HepG2 (cell line): ENCODE measurements at regions not wholly inside any gene's neighbourhood (a gene's known extent, or its start where the extent isn't known, plus 50 kb on each side); places are given as distances from the start of the nearest gene placed in this dataset.

Experiments used
- ATAC-seq: fragments of 200-7000 bp; cut with Tn5 transposase; 3 replicates; pipeline ENCODE4 v1.9.1; 2020; ENCODE audit warnings: mild to moderate bottlenecking, moderate library complexity
- BruUV-seq: library from RNA; stranded (reverse); fragments of 400-500 nt; replicated peaks from 2 replicates; lab custom pipeline; 2021; lab: Mats Ljungman, UMichigan
- CTCF ChIA-PET: fragments of 300-600 bp; formaldehyde crosslinking; extraction: SDS; loops from one replicate; lab custom pipeline; 2021; ENCODE audit warnings: low total read pairs, inconsistent platforms, low intra/inter-chr PET ratio; lab: Yijun Ruan, JAX
- POLR2A ChIA-PET: fragments of 350-600 bp; sonication (Branson Sonifier 250); formaldehyde crosslinking; loops from one replicate; lab custom pipeline; 2020; ENCODE audit warnings: antibody characterized with exemption, inconsistent platforms; lab: Yijun Ruan, JAX
- DNase-seq: peaks from one replicate; pipeline ENCODE4 v3.0.0-alpha.2; 2015; ENCODE audit warnings: low spot score
- FAIRE-seq: peaks from 3 replicates; lab custom pipeline; 2011; peaks lifted over from hg19 to GRCh38; lab: Jason Lieb, UNC
- H2AFZ ChIP-seq: one replicate; pipeline ENCODE4 v1.6.1; 2011; ENCODE audit warnings: low read length, inconsistent platforms
- H3K27ac ChIP-seq: fragments of 300-600 bp; 3 replicates; pipeline ENCODE4 v1.8.0; 2011; ENCODE audit warnings: mixed run types, mild to moderate bottlenecking, mixed read lengths, low read length, inconsistent platforms; ENCODE audit not compliant: insufficient read depth; ENCODE audit errors: extremely low read length
- H3K27me3 ChIP-seq, 2 experiments: fragments of 200-600 bp in 1 of 2; 2 replicates in 1 of 2; 3 replicates in 1 of 2; pipeline versions ENCODE4 v1.6.0 to v1.8.0; 2011; ENCODE audit warnings: low read length in 2 of 2, mild to moderate bottlenecking in 2 of 2, moderate library complexity in 2 of 2, inconsistent platforms in 1 of 2; ENCODE audit not compliant: insufficient read depth in 2 of 2, control insufficient read depth in 1 of 2
- H3K36me3 ChIP-seq, 2 experiments: fragments of 200-600 bp in 1 of 2; replicated peaks in 1 of 2; 2 replicates in 1 of 2; 3 replicates in 1 of 2; pipeline versions ENCODE4 v1.5.1 to v1.8.0; 2011; ENCODE audit warnings: low read length in 2 of 2, inconsistent platforms in 1 of 2; ENCODE audit not compliant: insufficient read depth in 2 of 2, control insufficient read depth in 1 of 2
- H3K4me1 ChIP-seq: 2 replicates; pipeline ENCODE4 v1.5.1; 2012; ENCODE audit warnings: low read length, inconsistent platforms; ENCODE audit not compliant: insufficient read depth
- H3K4me2 ChIP-seq: 2 replicates; pipeline ENCODE4 v1.6.0; 2011; ENCODE audit warnings: low read depth, low read length, inconsistent platforms
- H3K4me3 ChIP-seq, 3 experiments: fragments of 200-600 bp in 1 of 3; sonication (generic), shearing (Covaris generic) in 1 of 3; replicated peaks in 1 of 3; 2 replicates each; pipeline ENCODE4 v1.5.1; 2011 to 2016; ENCODE audit warnings: low read length in 3 of 3, inconsistent platforms in 2 of 3, low read depth in 2 of 3, mild to moderate bottlenecking in 2 of 3, control low read depth in 1 of 3, mixed read lengths in 1 of 3; ENCODE audit not compliant: insufficient read depth in 1 of 3
- H3K79me2 ChIP-seq: one replicate; pipeline ENCODE4 v1.6.1; 2011; ENCODE audit warnings: low read length, inconsistent platforms; ENCODE audit not compliant: insufficient read depth
- H3K9ac ChIP-seq: 2 replicates; pipeline ENCODE4 v1.6.0; 2011; ENCODE audit warnings: mild to moderate bottlenecking, low read depth, low read length, inconsistent platforms; ENCODE audit not compliant: insufficient read depth
- H3K9me3 ChIP-seq: 2 replicates; pipeline ENCODE4 v1.5.1; 2012; ENCODE audit warnings: mild to moderate bottlenecking, low read length
- H4K20me1 ChIP-seq: 2 replicates; pipeline ENCODE4 v1.6.0; 2011; ENCODE audit warnings: inconsistent platforms, mild to moderate bottlenecking, low read length, moderate library complexity; ENCODE audit not compliant: insufficient read depth
- ATF7 ChIP-seq, 2 experiments: fragments of 450-650 bp in 1 of 2; sonication (generic) in 1 of 2; formaldehyde crosslinking in 1 of 2; IDR thresholded peaks; 2 replicates each; pipeline versions ENCODE4 v1.4.0 to v1.6.1; 2016 to 2020; ENCODE audit warnings: antibody characterized with exemption in 1 of 2, mild to moderate bottlenecking in 1 of 2, missing genetic modification reagents in 1 of 2
- PRMT3 ChIP-seq: sonication (generic); formaldehyde crosslinking; IDR thresholded peaks from 2 replicates; pipeline ENCODE4 v1.8.1; 2022; ENCODE audit warnings: low read depth, mild to moderate bottlenecking, moderate library complexity, missing genetic modification reagents, borderline replicate concordance
- SCMH1 ChIP-seq: sonication (generic); formaldehyde crosslinking; IDR thresholded peaks from 2 replicates; pipeline ENCODE4 v1.9.0; 2021; ENCODE audit warnings: missing genetic modification reagents, mild to moderate bottlenecking, borderline replicate concordance
- SETDB1 ChIP-seq: sonication (generic); formaldehyde crosslinking; IDR thresholded peaks from 2 replicates; pipeline ENCODE4 v1.5.1; 2020; ENCODE audit warnings: missing genetic modification reagents, mild to moderate bottlenecking, borderline replicate concordance
- TAF1 ChIP-seq: sonication (generic); formaldehyde crosslinking; IDR thresholded peaks from 2 replicates; pipeline ENCODE4 v1.4.0; 2020; ENCODE audit warnings: missing genetic modification reagents
- TBP ChIP-seq: sonication (generic); formaldehyde crosslinking; IDR thresholded peaks from 2 replicates; pipeline ENCODE4 v1.5.0; 2020; ENCODE audit warnings: missing genetic modification reagents
- ZBTB38 ChIP-seq: sonication (generic); formaldehyde crosslinking; IDR thresholded peaks from 2 replicates; pipeline ENCODE4 v1.5.1; 2020; ENCODE audit warnings: mild to moderate bottlenecking, missing genetic modification reagents
- ZFP36L2 ChIP-seq: sonication (generic); formaldehyde crosslinking; IDR thresholded peaks from 2 replicates; pipeline ENCODE4 v1.4.0; 2020; ENCODE audit warnings: missing genetic modification reagents
- ZFP82 ChIP-seq: sonication (generic); formaldehyde crosslinking; IDR thresholded peaks from 2 replicates; pipeline ENCODE4 v1.5.1; 2020; ENCODE audit warnings: mild to moderate bottlenecking, missing genetic modification reagents, borderline replicate concordance
- ZNF3 ChIP-seq: IDR thresholded peaks from 2 replicates; pipeline ENCODE4 v1.7.0; 2017; ENCODE audit warnings: inconsistent platforms
- ZNF329 ChIP-seq: sonication (generic); formaldehyde crosslinking; IDR thresholded peaks from 2 replicates; pipeline ENCODE4 v1.9.0; 2021; ENCODE audit warnings: low read depth, mild to moderate bottlenecking, missing genetic modification reagents
- ZNF496 ChIP-seq: sonication (generic); formaldehyde crosslinking; IDR thresholded peaks from 2 replicates; pipeline ENCODE4 v1.8.1; 2023; ENCODE audit warnings: mild to moderate bottlenecking, moderate library complexity, missing genetic modification reagents; ENCODE audit not compliant: insufficient replicate concordance
- ZNF552 ChIP-seq: sonication (generic); formaldehyde crosslinking; IDR thresholded peaks from 2 replicates; pipeline ENCODE4 v1.9.0; 2022; ENCODE audit warnings: missing genetic modification reagents, mild to moderate bottlenecking, borderline replicate concordance
- ZNF556 ChIP-seq: sonication (generic); formaldehyde crosslinking; IDR thresholded peaks from 2 replicates; pipeline ENCODE4 v1.4.0; 2020; ENCODE audit warnings: mild to moderate bottlenecking, missing genetic modification reagents, borderline replicate concordance
- ZNF7 ChIP-seq: IDR thresholded peaks from 2 replicates; pipeline ENCODE4 v1.6.1; 2016; ENCODE audit warnings: missing biosample characterization, missing genetic modification reagents
- ZNF724P ChIP-seq: sonication (generic); formaldehyde crosslinking; IDR thresholded peaks from 2 replicates; pipeline ENCODE4 v1.8.0; 2022; ENCODE audit warnings: missing genetic modification reagents, borderline replicate concordance
- ZNF766 ChIP-seq: sonication (generic); formaldehyde crosslinking; IDR thresholded peaks from 2 replicates; pipeline ENCODE4 v1.5.0; 2020; ENCODE audit warnings: missing genetic modification reagents, borderline replicate concordance
- WGBS: methylation state at CpG from one replicate; pipeline ENCODE4 v1.1.6; 2017; ENCODE audit warnings: low lambda C conversion rate; 5-methylcytosine and 5-hydroxymethylcytosine counted together
- in situ Hi-C: cut with HindIII; loops from 2 replicates; pipeline ENCODE4 v1.10.0; 2017; ENCODE audit warnings: low pct_unique_long_range_greater_than_20kb; ENCODE audit not compliant: extremely low pct_ligation_motif_present
- intact Hi-C: fragments of 100-400 bp; cut with micrococcal nuclease; formaldehyde crosslinking; loops from one replicate; pipeline ENCODE4 v1.10.0; 2022; ENCODE audit not compliant: unreplicated experiment
- TF ChIP-seq, protein P1 (sequence below): IDR thresholded peaks from 2 replicates; pipeline ENCODE4 v1.6.1; 2016; ENCODE audit warnings: missing genetic modification reagents, missing compliant biosample characterization
- TF ChIP-seq, protein P2 (sequence below): sonication (generic); formaldehyde crosslinking; IDR thresholded peaks from 2 replicates; pipeline ENCODE4 v1.5.0; 2020; ENCODE audit warnings: missing genetic modification reagents
- TF ChIP-seq, protein P3 (sequence below): sonication (generic); formaldehyde crosslinking; IDR thresholded peaks from 2 replicates; pipeline ENCODE4 v1.8.1; 2023; ENCODE audit warnings: mild to moderate bottlenecking, missing genetic modification reagents, borderline replicate concordance
- TF ChIP-seq, protein P4 (sequence below): sonication (generic); formaldehyde crosslinking; IDR thresholded peaks from 2 replicates; pipeline ENCODE4 v1.4.0; 2020; ENCODE audit warnings: mild to moderate bottlenecking, missing genetic modification reagents

DNA sequence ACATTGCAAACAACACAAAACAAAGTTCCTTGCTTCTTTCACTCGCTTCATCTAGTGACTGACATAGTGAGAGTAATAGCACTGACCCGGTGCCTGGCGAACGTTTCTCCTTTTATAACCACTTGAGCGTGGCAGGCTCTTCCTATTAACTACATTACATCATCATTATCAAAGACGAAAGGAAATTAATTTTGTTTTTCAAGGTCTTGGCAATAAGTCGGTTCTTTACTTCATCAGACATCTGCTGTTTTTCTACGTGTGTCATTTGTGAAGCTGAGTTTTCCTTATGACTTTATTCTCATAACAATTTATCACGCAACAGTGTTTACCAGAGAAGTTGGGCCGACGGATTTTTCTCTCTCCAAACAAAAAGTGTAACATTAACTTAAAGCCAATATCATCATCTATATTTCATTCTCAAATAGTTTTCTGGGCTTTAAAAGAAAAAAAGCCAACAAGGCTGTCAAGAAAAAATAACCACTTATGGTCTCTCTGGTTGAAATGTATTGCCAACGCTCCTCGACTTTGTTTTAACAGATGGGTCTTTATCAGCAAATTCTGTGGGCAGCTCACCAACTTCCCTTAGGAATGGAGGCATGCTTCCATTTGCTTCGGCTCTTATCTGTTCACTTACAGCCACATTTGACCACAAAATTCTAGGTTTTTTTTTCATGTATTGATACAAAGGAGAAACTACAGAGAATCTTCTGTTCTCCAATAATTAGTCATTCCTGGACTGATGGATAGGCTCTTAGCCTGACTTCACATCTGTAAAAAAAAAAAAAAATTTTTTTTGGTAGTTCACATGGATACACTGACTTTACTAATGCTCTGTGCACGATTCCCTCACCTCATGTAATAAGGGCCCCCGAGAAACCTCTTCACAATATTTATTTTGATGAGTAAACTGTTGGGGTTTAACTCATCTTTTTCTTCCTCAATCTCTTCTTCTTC lies 97.1 kb upstream of the CDKN3 start:
- DNase-seq (peak; percentile 28), FAIRE-seq (peak; percentile 40), ATAC-seq (0 out of 3 replicates have a peak, but pooled peaks have one; percentile 41)
- no TSS peak for BruUV-seq
- CTCF ChIA-PET, result no interaction called here
- intact Hi-C loops (no loop called here), in situ Hi-C loops (no loop called here)
- H3K9me3 ChIP-seq, result peaks cover 2% of the 10 kb centered on the region; the same call in 1 of the 2 replicates
- peaks cover 34% of the 10 kb centered on the region for H3K4me1 ChIP-seq
- H3K9ac ChIP-seq, result peak overlapping the region; percentile 6; the same call in 1 of the 2 replicates
- peak overlapping the region; percentile 63 for H3K4me2 ChIP-seq
- POLR2A ChIA-PET, result no interaction called here
- H2AFZ ChIP-seq, result peak overlapping the region; percentile 16
- H4K20me1 ChIP-seq, result no peaks in the 10 kb centered on the region
- no peak overlapping the region for H3K27ac ChIP-seq
- no peaks in the 10 kb centered on the region for H3K36me3 ChIP-seq
- WGBS, result 14% methylated on average over 16 of the region's 16 CpGs
- peak overlapping the region; percentile 20 to 36 (median 26); a peak in 3 of 6 replicates for H3K4me3 ChIP-seq
- no peaks in the 10 kb centered on the region for H3K79me2 ChIP-seq
- H3K27me3 ChIP-seq, result no peaks in the 10 kb centered on the region
- TF ChIP-seq, protein P1, sequence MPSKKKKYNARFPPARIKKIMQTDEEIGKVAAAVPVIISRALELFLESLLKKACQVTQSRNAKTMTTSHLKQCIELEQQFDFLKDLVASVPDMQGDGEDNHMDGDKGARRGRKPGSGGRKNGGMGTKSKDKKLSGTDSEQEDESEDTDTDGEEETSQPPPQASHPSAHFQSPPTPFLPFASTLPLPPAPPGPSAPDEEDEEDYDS (CRISPR knock-in tag), result no peak
- TF ChIP-seq ZNF3 (CRISPR knock-in tag), result peak; percentile 59; the same call in 1 of the 2 replicates
- no peak for TF ChIP-seq ZNF329
- TF ChIP-seq, protein P2, sequence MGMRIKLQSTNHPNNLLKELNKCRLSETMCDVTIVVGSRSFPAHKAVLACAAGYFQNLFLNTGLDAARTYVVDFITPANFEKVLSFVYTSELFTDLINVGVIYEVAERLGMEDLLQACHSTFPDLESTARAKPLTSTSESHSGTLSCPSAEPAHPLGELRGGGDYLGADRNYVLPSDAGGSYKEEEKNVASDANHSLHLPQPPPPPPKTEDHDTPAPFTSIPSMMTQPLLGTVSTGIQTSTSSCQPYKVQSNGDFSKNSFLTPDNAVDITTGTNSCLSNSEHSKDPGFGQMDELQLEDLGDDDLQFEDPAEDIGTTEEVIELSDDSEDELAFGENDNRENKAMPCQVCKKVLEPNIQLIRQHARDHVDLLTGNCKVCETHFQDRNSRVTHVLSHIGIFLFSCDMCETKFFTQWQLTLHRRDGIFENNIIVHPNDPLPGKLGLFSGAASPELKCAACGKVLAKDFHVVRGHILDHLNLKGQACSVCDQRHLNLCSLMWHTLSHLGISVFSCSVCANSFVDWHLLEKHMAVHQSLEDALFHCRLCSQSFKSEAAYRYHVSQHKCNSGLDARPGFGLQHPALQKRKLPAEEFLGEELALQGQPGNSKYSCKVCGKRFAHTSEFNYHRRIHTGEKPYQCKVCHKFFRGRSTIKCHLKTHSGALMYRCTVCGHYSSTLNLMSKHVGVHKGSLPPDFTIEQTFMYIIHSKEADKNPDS (CRISPR knock-in tag), result no peak
- peak; percentile 80 for TF ChIP-seq ATF7 (IDR thresholded peaks at IDR 0.05)
- TF ChIP-seq ATF7 (CRISPR knock-in tag; IDR thresholded peaks at IDR 0.05), result no peak
- no peak for TF ChIP-seq ZBTB38 (CRISPR knock-in tag)
- no peak for TF ChIP-seq ZNF724P (CRISPR knock-in tag)
- no peak for TF ChIP-seq SETDB1
- no peak for TF ChIP-seq ZFP82
- TF ChIP-seq ZNF552 (CRISPR knock-in tag), result no peak
- TF ChIP-seq ZNF496, result no peak
- no peak for TF ChIP-seq PRMT3 (CRISPR knock-in tag)
- TF ChIP-seq, protein P3, sequence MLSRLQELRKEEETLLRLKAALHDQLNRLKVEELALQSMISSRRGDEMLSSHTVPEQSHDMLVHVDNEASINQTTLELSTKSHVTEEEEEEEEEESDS (CRISPR knock-in tag), result no peak
- TF ChIP-seq TAF1 (CRISPR knock-in tag), result no peak
- peak; percentile 61; the same call in 1 of the 2 replicates for TF ChIP-seq ZNF7
- no peak for TF ChIP-seq SCMH1 (CRISPR knock-in tag)
- TF ChIP-seq TBP, result no peak
- no peak for TF ChIP-seq ZNF556 (CRISPR knock-in tag)
- TF ChIP-seq ZNF766 (CRISPR knock-in tag), result no peak
- TF ChIP-seq, protein P4, sequence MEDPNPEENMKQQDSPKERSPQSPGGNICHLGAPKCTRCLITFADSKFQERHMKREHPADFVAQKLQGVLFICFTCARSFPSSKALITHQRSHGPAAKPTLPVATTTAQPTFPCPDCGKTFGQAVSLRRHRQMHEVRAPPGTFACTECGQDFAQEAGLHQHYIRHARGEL (CRISPR knock-in tag), result no peak
- no peak for TF ChIP-seq ZFP36L2 (CRISPR knock-in tag)
